ENCODE measurements at regions not wholly inside any gene's neighbourhood (a gene's known extent, or its start where the extent isn't known, plus 50 kb on each side); places are given as distances from the start of the nearest gene placed in this dataset.

DNA sequence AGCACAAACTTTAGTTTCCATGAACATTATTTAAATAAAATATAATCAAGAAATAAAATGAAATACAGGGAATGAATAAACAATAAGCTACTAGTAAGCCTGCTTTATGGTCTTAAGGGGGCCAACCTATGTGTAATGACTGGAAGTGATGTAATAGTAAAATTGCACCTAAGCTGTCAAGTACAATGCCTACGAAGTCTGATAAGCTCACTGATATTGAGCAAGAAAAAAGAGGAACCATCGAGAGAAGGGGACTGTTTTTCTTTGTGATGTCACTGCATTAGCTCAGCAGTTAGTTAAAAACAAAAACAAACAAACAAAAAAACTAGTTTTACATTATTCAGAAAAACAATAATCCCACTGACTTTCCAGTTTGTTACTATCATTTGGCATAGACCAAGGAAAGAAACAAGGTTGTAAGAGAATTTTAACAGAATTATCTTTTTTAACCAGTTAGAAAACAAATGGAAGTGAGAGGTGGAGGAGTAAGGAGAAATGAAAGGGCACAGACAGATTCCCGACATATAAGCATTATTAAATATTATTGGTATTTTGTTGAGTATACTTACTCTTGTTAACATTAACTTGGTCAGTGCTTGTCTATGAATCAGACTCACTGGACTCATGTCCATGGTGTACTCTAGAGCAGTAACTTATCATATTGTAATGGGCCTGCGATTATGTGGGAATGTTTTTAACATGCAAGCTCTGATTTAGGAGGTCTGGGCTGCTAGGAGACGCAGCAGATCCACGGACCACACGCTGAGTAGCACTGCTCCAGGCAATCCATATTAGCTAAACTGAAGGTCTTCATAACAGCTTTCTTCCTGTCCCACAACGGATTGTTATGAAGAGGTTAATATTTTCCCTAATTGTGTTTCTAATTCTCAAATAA, 99.6 kb upstream of the HMGCLL1 start (continued):
- TF ChIP-seq NR2C1 (IDR thresholded peaks at IDR 0.05), result no peak
- TF ChIP-seq, protein P1, sequence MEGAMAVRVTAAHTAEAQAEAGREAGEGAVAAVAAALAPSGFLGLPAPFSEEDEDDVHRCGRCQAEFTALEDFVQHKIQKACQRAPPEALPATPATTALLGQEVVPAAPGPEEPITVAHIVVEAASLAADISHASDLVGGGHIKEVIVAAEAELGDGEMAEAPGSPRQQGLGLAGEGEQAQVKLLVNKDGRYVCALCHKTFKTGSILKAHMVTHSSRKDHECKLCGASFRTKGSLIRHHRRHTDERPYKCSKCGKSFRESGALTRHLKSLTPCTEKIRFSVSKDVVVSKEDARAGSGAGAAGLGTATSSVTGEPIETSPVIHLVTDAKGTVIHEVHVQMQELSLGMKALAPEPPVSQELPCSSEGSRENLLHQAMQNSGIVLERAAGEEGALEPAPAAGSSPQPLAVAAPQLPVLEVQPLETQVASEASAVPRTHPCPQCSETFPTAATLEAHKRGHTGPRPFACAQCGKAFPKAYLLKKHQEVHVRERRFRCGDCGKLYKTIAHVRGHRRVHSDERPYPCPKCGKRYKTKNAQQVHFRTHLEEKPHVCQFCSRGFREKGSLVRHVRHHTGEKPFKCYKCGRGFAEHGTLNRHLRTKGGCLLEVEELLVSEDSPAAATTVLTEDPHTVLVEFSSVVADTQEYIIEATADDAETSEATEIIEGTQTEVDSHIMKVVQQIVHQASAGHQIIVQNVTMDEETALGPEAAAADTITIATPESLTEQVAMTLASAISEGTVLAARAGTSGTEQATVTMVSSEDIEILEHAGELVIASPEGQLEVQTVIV (IDR thresholded peaks at IDR 0.05; ENCODE audit: borderline replicate concordance, partially characterized antibody), result no peak

DNA sequence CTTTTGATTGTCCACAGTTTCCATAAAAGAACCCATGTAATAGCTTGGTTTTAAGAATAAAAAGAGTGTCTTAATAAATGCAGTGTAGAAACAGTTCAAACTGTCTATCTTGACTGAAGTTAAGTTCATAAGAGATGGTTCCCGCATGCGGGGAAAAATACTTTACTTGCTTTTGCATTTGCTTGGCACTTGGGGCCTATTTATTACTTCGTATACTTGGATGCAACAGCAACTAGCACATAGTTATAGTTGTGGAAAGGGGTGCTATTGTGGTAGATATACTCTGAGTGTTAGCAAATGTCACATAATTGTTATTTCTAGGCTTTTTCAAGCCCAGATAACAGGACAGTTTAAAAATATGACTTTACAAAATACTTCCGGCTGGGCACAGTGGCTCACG, 97.7 kb upstream of the HMGCLL1 start:
- POLR2A ChIA-PET, result no interaction called here
- H3K4me2 ChIP-seq (ENCODE audit: control insufficient read depth, insufficient read depth), result no peak overlapping the region
- H3K79me2 ChIP-seq (ENCODE audit: control insufficient read depth, insufficient read depth, low read length), result no peaks in the 10 kb centered on the region
- FAIRE-seq (no peak), ATAC-seq (no peak), DNase-seq (ENCODE audit: low read depth, low spot score) (no peak)
- intact Hi-C loops (cut with micrococcal nuclease; ENCODE audit: unreplicated experiment) (no loop called here), in situ Hi-C loops (cut with MboI) (no loop called here)
- no peaks in the 10 kb centered on the region for H3K9me3 ChIP-seq (replicated peaks; ENCODE audit: control insufficient read depth, insufficient read depth, low read length)
- SMC1A ChIA-PET (ENCODE audit: uncharacterized antibody, unreplicated experiment), result no interaction called here
- RAD21 ChIA-PET (ENCODE audit: unreplicated experiment), result no interaction called here
- H3K36me3 ChIP-seq (ENCODE audit: control insufficient read depth in 2 of 2, insufficient read depth in 2 of 2, low read length in 1 of 2), result no peaks in the 10 kb centered on the region
- CTCF ChIA-PET, result no interaction called here
- no peaks in the 10 kb centered on the region for H3K4me1 ChIP-seq (ENCODE audit: control insufficient read depth, insufficient read depth, low read length)
- H2AFZ ChIP-seq (ENCODE audit: control insufficient read depth, low read depth, low read length), result no peak overlapping the region
- H3K27me3 ChIP-seq (replicated peaks in 1 of 2; ENCODE audit: control insufficient read depth in 2 of 2, insufficient read depth in 2 of 2, low read length in 1 of 2), result no peaks in the 10 kb centered on the region
- BruUV-seq (replicated peaks), result no TSS peak
- no peaks in the 10 kb centered on the region for H4K20me1 ChIP-seq (ENCODE audit: control insufficient read depth, insufficient read depth)
- no peak overlapping the region for H3K4me3 ChIP-seq
- WGBS (ENCODE audit: insufficient coverage, insufficient replicate concordance, low lambda C conversion rate, missing lambda C conversion rate), result 46% methylated on average over 5 of the region's 5 CpGs
- H3K27ac ChIP-seq (ENCODE audit: control insufficient read depth, insufficient read depth), result no peak overlapping the region
- H3K9ac ChIP-seq (ENCODE audit: control insufficient read depth, insufficient read depth, low read length), result no peak overlapping the region
- TF ChIP-seq BRCA1 (IDR thresholded peaks at IDR 0.05; ENCODE audit: low read depth, low read length), result no peak
- TF ChIP-seq JUND (IDR thresholded peaks at IDR 0.05; ENCODE audit: low read depth, low read length), result no peak
- TF ChIP-seq SREBF2 (IDR thresholded peaks at IDR 0.05; ENCODE audit: low read length), result no peak
- TF ChIP-seq, protein P2, sequence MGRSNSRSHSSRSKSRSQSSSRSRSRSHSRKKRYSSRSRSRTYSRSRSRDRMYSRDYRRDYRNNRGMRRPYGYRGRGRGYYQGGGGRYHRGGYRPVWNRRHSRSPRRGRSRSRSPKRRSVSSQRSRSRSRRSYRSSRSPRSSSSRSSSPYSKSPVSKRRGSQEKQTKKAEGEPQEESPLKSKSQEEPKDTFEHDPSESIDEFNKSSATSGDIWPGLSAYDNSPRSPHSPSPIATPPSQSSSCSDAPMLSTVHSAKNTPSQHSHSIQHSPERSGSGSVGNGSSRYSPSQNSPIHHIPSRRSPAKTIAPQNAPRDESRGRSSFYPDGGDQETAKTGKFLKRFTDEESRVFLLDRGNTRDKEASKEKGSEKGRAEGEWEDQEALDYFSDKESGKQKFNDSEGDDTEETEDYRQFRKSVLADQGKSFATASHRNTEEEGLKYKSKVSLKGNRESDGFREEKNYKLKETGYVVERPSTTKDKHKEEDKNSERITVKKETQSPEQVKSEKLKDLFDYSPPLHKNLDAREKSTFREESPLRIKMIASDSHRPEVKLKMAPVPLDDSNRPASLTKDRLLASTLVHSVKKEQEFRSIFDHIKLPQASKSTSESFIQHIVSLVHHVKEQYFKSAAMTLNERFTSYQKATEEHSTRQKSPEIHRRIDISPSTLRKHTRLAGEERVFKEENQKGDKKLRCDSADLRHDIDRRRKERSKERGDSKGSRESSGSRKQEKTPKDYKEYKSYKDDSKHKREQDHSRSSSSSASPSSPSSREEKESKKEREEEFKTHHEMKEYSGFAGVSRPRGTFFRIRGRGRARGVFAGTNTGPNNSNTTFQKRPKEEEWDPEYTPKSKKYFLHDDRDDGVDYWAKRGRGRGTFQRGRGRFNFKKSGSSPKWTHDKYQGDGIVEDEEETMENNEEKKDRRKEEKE (IDR thresholded peaks at IDR 0.05), result no peak
- no peak for TF ChIP-seq RFX5 (IDR thresholded peaks at IDR 0.05; ENCODE audit: low read depth, low read length)
- no peak for TF ChIP-seq RCOR1 (conservative IDR thresholded peaks at IDR 0.05; ENCODE audit: low read depth, low read length)
- TF ChIP-seq, protein P3, sequence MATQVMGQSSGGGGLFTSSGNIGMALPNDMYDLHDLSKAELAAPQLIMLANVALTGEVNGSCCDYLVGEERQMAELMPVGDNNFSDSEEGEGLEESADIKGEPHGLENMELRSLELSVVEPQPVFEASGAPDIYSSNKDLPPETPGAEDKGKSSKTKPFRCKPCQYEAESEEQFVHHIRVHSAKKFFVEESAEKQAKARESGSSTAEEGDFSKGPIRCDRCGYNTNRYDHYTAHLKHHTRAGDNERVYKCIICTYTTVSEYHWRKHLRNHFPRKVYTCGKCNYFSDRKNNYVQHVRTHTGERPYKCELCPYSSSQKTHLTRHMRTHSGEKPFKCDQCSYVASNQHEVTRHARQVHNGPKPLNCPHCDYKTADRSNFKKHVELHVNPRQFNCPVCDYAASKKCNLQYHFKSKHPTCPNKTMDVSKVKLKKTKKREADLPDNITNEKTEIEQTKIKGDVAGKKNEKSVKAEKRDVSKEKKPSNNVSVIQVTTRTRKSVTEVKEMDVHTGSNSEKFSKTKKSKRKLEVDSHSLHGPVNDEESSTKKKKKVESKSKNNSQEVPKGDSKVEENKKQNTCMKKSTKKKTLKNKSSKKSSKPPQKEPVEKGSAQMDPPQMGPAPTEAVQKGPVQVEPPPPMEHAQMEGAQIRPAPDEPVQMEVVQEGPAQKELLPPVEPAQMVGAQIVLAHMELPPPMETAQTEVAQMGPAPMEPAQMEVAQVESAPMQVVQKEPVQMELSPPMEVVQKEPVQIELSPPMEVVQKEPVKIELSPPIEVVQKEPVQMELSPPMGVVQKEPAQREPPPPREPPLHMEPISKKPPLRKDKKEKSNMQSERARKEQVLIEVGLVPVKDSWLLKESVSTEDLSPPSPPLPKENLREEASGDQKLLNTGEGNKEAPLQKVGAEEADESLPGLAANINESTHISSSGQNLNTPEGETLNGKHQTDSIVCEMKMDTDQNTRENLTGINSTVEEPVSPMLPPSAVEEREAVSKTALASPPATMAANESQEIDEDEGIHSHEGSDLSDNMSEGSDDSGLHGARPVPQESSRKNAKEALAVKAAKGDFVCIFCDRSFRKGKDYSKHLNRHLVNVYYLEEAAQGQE (IDR thresholded peaks at IDR 0.05; ENCODE audit: low read depth, low read length), result no peak
- no peak for TF ChIP-seq IKZF1 (conservative IDR thresholded peaks at IDR 0.05)
- TF ChIP-seq, protein P4, sequence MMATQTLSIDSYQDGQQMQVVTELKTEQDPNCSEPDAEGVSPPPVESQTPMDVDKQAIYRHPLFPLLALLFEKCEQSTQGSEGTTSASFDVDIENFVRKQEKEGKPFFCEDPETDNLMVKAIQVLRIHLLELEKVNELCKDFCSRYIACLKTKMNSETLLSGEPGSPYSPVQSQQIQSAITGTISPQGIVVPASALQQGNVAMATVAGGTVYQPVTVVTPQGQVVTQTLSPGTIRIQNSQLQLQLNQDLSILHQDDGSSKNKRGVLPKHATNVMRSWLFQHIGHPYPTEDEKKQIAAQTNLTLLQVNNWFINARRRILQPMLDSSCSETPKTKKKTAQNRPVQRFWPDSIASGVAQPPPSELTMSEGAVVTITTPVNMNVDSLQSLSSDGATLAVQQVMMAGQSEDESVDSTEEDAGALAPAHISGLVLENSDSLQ (IDR thresholded peaks at IDR 0.05), result no peak
- TF ChIP-seq MEF2B (IDR thresholded peaks at IDR 0.05; ENCODE audit: partially characterized antibody, poor library complexity, severe bottlenecking), result no peak

Measured in GM12878 (cell line).